ENCODE measurements at regions not wholly inside any gene's neighbourhood (a gene's known extent, or its start where the extent isn't known, plus 50 kb on each side); places are given as distances from the start of the nearest gene placed in this dataset.

GRCh38 chr2:207427986-207428385, 101.8 kb upstream of the CREB1 start:
- Histone ChIP-seq H3K36me3 (ENCODE audit: control insufficient read depth in 4 of 4, insufficient read depth in 3 of 4, low read depth in 1 of 4, low read length in 3 of 4) (no peaks in the 10 kb centered on the region), H3K4me1 (ENCODE audit: control insufficient read depth in 4 of 4, insufficient read depth in 4 of 4, low read length in 3 of 4) (no peaks in the 10 kb centered on the region), H3K4me3 (ENCODE audit: low read depth in 1 of 3, low read length in 3 of 3) (no peak overlapping the region), H3K9ac (ENCODE audit: low read depth in 1 of 2, low read length in 2 of 2) (no peak overlapping the region), H3K27ac (ENCODE audit: low read depth in 1 of 2, low read length in 2 of 2) (no peak overlapping the region), H3K27me3 (ENCODE audit: control insufficient read depth in 4 of 4, insufficient read depth in 4 of 4, low read length in 3 of 4) (no peaks in the 10 kb centered on the region), H3K9me3 (ENCODE audit: control insufficient read depth in 4 of 4, low read length in 3 of 4) (no peaks in the 10 kb centered on the region)
- DNase-seq (ENCODE audit: low spot score), result no peak
- WGBS, result 62% methylated on average over 2 of the region's 2 CpGs
- no peak for TF ChIP-seq JUND (IDR thresholded peaks at IDR 0.05)
- TF ChIP-seq ZBTB33 (IDR thresholded peaks at IDR 0.05), result no peak
- TF ChIP-seq FOXA1 (IDR thresholded peaks at IDR 0.05), result no peak
- no peak for TF ChIP-seq HNF4G (IDR thresholded peaks at IDR 0.05)
- no peak for TF ChIP-seq SP1 (IDR thresholded peaks at IDR 0.05)
- TF ChIP-seq TAF1 (conservative IDR thresholded peaks at IDR 0.05), result no peak
- TF ChIP-seq, protein P1, sequence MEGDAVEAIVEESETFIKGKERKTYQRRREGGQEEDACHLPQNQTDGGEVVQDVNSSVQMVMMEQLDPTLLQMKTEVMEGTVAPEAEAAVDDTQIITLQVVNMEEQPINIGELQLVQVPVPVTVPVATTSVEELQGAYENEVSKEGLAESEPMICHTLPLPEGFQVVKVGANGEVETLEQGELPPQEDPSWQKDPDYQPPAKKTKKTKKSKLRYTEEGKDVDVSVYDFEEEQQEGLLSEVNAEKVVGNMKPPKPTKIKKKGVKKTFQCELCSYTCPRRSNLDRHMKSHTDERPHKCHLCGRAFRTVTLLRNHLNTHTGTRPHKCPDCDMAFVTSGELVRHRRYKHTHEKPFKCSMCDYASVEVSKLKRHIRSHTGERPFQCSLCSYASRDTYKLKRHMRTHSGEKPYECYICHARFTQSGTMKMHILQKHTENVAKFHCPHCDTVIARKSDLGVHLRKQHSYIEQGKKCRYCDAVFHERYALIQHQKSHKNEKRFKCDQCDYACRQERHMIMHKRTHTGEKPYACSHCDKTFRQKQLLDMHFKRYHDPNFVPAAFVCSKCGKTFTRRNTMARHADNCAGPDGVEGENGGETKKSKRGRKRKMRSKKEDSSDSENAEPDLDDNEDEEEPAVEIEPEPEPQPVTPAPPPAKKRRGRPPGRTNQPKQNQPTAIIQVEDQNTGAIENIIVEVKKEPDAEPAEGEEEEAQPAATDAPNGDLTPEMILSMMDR (IDR thresholded peaks at IDR 0.05; ENCODE audit: low read depth, low read length, missing input control), result no peak

- WGBS, result 97% methylated on average over 1 of the region's 1 CpG
These were observed 101.2 kb upstream of the CREB1 start for GRCh38 chr2:207428573-207428972.

More at GRCh38 chr2:207428573-207428972, 101.2 kb upstream of the CREB1 start:
- TF ChIP-seq, protein P1 (IDR thresholded peaks at IDR 0.05; ENCODE audit: low read depth, low read length, missing input control), result no peak
- TF ChIP-seq NR2F2 (IDR thresholded peaks at IDR 0.05) (no peak), RXRA (IDR thresholded peaks at IDR 0.05) (no peak), REST (IDR thresholded peaks at IDR 0.05) (no peak), YY1 (IDR thresholded peaks at IDR 0.05) (no peak), JUND (IDR thresholded peaks at IDR 0.05) (no peak), SP1 (IDR thresholded peaks at IDR 0.05) (no peak), HNF4A (conservative IDR thresholded peaks at IDR 0.05) (no peak), HNF4G (IDR thresholded peaks at IDR 0.05) (no peak), TAF1 (conservative IDR thresholded peaks at IDR 0.05) (no peak), FOXA2 (IDR thresholded peaks at IDR 0.05) (no peak), RAD21 (IDR thresholded peaks at IDR 0.05) (no peak), GABPA (IDR thresholded peaks at IDR 0.05 in 1 of 2, conservative IDR thresholded peaks at IDR 0.05 in 1 of 2) (no peak)
- TF ChIP-seq, protein P2, sequence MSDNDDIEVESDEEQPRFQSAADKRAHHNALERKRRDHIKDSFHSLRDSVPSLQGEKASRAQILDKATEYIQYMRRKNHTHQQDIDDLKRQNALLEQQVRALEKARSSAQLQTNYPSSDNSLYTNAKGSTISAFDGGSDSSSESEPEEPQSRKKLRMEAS (IDR thresholded peaks at IDR 0.05), result no peak
- no peak for DNase-seq (ENCODE audit: low spot score)
- H3K27ac ChIP-seq (ENCODE audit: low read depth in 1 of 2, low read length in 2 of 2), result no peak overlapping the region
- H3K27me3 ChIP-seq (ENCODE audit: control insufficient read depth in 4 of 4, insufficient read depth in 4 of 4, low read length in 3 of 4), result no peaks in the 10 kb centered on the region
- no peaks in the 10 kb centered on the region for H3K4me1 ChIP-seq (ENCODE audit: control insufficient read depth in 4 of 4, insufficient read depth in 4 of 4, low read length in 3 of 4)
- no peak overlapping the region for H3K4me3 ChIP-seq (ENCODE audit: low read depth in 1 of 3, low read length in 3 of 3)
- H3K36me3 ChIP-seq (ENCODE audit: control insufficient read depth in 4 of 4, insufficient read depth in 3 of 4, low read depth in 1 of 4, low read length in 3 of 4), result no peaks in the 10 kb centered on the region
- no peak overlapping the region for H3K9ac ChIP-seq (ENCODE audit: low read depth in 1 of 2, low read length in 2 of 2)
- no peaks in the 10 kb centered on the region for H3K9me3 ChIP-seq (ENCODE audit: control insufficient read depth in 4 of 4, low read length in 3 of 4)

All from liver (tissue), 8 donors.